ENCODE measurements at regions not wholly inside any gene's neighbourhood (a gene's known extent, or its start where the extent isn't known, plus 50 kb on each side); places are given as distances from the start of the nearest gene placed in this dataset.

DNA sequence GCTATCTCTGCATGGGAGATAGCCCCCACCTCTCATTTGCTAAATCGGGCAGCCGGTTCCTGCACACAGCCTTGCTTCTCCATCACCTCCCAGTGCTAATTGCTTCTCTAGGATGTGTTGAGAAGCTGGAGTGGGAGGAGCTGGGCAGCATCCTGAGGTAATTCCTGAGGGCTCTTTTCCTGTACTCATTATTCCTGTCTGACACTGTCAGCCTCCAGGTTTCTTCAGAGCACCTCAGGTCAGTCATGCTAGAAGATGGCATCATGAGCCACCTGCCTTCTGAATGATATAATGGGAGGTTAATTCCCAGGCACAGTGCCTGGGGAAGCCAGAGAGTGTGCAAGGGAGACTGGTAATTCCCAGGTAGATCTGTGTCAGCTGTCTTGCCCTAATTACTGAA, 133.0 kb downstream of the RAB38 start:
- DNase-seq (ENCODE audit: low read depth) = no peak
- TF ChIP-seq, protein P1, sequence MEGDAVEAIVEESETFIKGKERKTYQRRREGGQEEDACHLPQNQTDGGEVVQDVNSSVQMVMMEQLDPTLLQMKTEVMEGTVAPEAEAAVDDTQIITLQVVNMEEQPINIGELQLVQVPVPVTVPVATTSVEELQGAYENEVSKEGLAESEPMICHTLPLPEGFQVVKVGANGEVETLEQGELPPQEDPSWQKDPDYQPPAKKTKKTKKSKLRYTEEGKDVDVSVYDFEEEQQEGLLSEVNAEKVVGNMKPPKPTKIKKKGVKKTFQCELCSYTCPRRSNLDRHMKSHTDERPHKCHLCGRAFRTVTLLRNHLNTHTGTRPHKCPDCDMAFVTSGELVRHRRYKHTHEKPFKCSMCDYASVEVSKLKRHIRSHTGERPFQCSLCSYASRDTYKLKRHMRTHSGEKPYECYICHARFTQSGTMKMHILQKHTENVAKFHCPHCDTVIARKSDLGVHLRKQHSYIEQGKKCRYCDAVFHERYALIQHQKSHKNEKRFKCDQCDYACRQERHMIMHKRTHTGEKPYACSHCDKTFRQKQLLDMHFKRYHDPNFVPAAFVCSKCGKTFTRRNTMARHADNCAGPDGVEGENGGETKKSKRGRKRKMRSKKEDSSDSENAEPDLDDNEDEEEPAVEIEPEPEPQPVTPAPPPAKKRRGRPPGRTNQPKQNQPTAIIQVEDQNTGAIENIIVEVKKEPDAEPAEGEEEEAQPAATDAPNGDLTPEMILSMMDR (conservative IDR thresholded peaks at IDR 0.05; ENCODE audit: low read depth, low read length) = no peak
- no peak overlapping the region for H3K4me3 ChIP-seq (ENCODE audit: low read depth, low read length)

DNA sequence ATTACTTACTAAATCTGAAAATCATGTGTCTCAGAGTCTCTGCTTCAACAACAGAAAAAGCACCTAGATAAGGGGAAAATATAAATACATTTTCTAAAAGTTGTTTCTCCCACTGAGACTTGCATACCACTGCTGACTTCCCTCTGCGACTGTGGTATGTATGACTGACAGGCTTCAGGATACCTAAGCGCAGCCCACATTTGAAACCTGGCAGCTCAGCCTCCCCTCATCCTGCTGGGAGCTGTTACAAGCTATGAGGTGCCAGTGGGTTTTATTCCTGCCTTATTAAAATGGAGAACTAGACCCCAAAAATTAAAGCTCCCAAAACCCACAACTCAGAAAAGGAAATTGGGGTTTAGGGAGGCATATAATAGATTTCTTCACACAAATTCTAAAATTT, 133.6 kb downstream of the RAB38 start:
- H3K4me3 ChIP-seq (ENCODE audit: low read depth, low read length) = no peak overlapping the region
- TF ChIP-seq, protein P1 (conservative IDR thresholded peaks at IDR 0.05; ENCODE audit: low read depth, low read length) = no peak
- no peak for DNase-seq (ENCODE audit: low read depth)

DNA sequence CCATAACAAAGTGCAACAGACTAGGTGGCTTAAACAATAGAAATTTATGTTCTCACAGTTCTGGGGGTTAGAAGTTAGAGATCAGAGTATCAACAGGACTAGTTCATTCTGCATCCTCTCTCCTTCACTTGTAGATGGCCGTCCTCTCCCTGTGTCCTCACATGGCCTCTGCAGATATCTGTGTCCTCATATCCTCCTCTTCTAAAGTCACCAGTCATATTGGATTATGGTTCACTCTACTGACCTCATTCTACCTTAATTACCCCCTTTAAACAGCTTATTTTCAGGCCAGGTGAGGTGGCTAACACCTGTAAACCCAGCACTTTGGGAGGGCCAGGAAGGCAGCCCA, 135.1 kb downstream of the RAB38 start:
- H3K4me3 ChIP-seq (ENCODE audit: low read depth, low read length) = no peak overlapping the region
- TF ChIP-seq, protein P1 (conservative IDR thresholded peaks at IDR 0.05; ENCODE audit: low read depth, low read length) = no peak
- DNase-seq (ENCODE audit: low read depth) = no peak

DNA sequence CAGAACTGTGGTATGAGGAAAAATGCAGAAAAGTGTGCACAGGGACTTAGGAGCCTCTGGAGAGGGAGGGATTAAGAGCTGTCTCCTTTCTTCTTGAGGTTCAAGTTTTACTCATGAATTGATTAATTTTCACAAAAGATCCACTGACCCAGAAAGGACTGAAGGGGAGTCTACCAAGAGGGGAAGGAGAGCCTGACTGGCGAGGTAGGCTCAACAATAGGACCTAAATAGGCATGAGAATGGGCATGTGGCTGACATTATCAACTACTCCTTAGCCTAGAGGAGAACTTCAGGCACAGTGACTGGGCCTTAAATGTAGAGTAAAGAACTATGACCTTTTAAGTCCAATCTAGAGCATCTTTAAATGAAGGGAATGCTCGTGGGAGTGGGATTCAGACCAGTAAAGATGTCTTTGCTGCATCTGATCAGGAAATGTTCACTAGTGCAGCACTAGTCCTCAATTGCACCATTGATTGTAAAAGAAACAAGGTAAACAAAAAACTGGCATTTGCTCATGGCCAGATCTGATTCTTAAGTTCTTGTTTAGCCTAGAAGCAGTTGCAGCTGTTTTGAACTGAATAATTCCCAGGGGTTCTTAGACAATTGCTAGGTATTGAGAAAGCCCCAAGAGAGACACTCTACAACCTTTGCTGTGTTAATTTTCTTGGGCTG, 135.6 kb downstream of the RAB38 start:
- no peak overlapping the region for H3K4me3 ChIP-seq (ENCODE audit: low read depth, low read length)
- DNase-seq (ENCODE audit: low read depth) = no peak
- TF ChIP-seq, protein P1 (conservative IDR thresholded peaks at IDR 0.05; ENCODE audit: low read depth, low read length) = no peak

DNA sequence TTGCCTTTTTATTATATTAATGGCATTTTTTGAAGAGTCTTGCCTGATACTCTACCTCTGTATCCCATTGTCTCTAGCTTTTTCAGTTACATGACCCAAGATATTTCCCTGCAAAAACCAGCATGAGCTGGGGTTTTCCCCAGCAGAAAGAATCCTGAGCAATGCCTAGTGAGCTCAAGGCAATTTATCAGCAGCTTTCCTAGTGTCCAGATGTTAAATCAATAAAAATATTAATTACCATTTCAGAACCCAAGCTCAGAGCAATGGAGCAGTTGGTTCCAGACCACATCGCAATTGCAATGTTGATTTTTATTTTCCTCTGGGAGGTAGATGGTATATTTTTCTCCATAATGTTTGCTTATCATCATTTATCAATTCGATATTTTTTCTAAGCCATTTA, 137.2 kb downstream of the RAB38 start:
- H3K4me3 ChIP-seq (ENCODE audit: low read depth, low read length) = no peak overlapping the region
- DNase-seq (ENCODE audit: low read depth) = no peak
- TF ChIP-seq, protein P1 (conservative IDR thresholded peaks at IDR 0.05; ENCODE audit: low read depth, low read length) = no peak

DNA sequence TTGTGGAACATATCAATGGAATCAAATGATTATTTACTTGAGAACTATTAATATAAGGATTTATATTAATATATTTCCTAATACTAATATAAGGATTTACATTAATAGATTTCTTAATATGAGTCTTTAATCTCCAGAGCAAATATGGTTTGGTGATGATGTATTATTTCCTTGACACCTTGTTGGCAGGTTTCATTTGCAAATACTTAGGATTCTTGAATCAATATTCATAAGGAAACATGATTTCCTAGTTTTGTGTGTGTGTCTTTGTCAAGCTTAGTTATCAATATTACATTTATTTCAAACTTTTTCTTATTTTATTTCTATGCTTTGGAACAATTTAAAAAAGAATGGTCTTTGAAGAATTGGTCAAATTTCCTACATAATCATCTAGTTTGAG, 138.5 kb downstream of the RAB38 start:
- TF ChIP-seq, protein P1 (conservative IDR thresholded peaks at IDR 0.05; ENCODE audit: low read depth, low read length) = no peak
- no peak for DNase-seq (ENCODE audit: low read depth)
- H3K4me3 ChIP-seq (ENCODE audit: low read depth, low read length) = no peak overlapping the region

DNA sequence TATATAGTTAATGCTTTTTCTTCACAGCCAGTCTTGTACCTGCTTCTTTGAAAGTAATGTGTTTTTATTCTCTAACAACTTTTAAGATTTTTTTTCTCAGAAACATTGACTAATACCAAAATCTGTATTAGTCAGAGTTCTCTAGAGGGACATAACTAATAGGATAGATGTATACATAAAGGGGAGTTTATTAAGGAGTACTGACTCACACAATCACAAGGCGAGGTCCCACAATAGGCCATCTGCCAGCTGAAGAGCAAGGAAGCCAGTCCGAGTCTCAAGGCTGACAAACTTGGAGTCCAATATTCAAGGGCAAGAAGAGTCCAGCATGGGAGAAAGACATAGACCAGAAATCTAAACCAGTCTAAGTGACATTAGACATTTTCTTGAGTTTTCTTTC, 140.0 kb downstream of the RAB38 start:
- DNase-seq (ENCODE audit: low read depth) = no peak
- H3K4me3 ChIP-seq (ENCODE audit: low read depth, low read length) = no peak overlapping the region
- TF ChIP-seq, protein P1 (conservative IDR thresholded peaks at IDR 0.05; ENCODE audit: low read depth, low read length) = no peak

All from epithelial cell of proximal tubule (primary cell).